ENCODE measurements at regions not wholly inside any gene's neighbourhood (a gene's known extent, or its start where the extent isn't known, plus 50 kb on each side); places are given as distances from the start of the nearest gene placed in this dataset.

- peak; percentile 12 for DNase-seq (ENCODE audit: low spot score)
Observed at GRCh38 chr6:18962361-18962905, 575.3 kb downstream of the RNF144B start.

GRCh38 chr6:18963439-18963838 is 576.3 kb downstream of the RNF144B start:
- DNase-seq (ENCODE audit: low spot score) = no peak

- peak; percentile 40 for DNase-seq (ENCODE audit: low spot score)
Observed at GRCh38 chr6:18973251-18973650, 586.1 kb downstream of the RNF144B start.

GRCh38 chr6:18976091-18976490 is 588.9 kb downstream of the RNF144B start:
- DNase-seq (ENCODE audit: low spot score) = no peak

GRCh38 chr6:18976966-18977365 is 589.8 kb downstream of the RNF144B start:
- DNase-seq (ENCODE audit: low spot score) = no peak

GRCh38 chr6:18978337-18979128 is 591.4 kb downstream of the RNF144B start:
- DNase-seq (ENCODE audit: low spot score) = peak; percentile 10

- no peak for DNase-seq (ENCODE audit: low spot score)
Observed at GRCh38 chr6:18985061-18985460, 597.9 kb downstream of the RNF144B start.

- DNase-seq (ENCODE audit: low spot score) = no peak
Observed at GRCh38 chr6:18985996-18986395, 598.8 kb downstream of the RNF144B start.

- DNase-seq (ENCODE audit: low spot score) = no peak
Observed at GRCh38 chr6:18988636-18989035, 601.5 kb downstream of the RNF144B start.

- DNase-seq (ENCODE audit: low spot score) = peak; percentile 74
Observed at GRCh38 chr6:18990059-18990978, 603.2 kb downstream of the RNF144B start.

- no peak for DNase-seq (ENCODE audit: low spot score)
Observed at GRCh38 chr6:18997375-18997826, 610.3 kb downstream of the RNF144B start.

- DNase-seq (ENCODE audit: low spot score) = no peak
Observed at GRCh38 chr6:19002976-19003560, 615.9 kb downstream of the RNF144B start.

- DNase-seq (ENCODE audit: low spot score) = no peak
Observed at GRCh38 chr6:19004176-19004575, 617.0 kb downstream of the RNF144B start.

GRCh38 chr6:19009769-19010168 is 622.6 kb downstream of the RNF144B start:
- DNase-seq (ENCODE audit: low spot score) = no peak

GRCh38 chr6:19013026-19013705 is 626.0 kb downstream of the RNF144B start:
- no peak for DNase-seq (ENCODE audit: low spot score)

- no peak for DNase-seq (ENCODE audit: low spot score)
Observed at GRCh38 chr6:19024737-19025136, 637.6 kb downstream of the RNF144B start.

- no peak for DNase-seq (ENCODE audit: low spot score)
Observed at GRCh38 chr6:19028201-19028600, 641.1 kb downstream of the RNF144B start.

GRCh38 chr6:19032591-19033295 is 645.6 kb downstream of the RNF144B start:
- peak; percentile 45 for DNase-seq (ENCODE audit: low spot score)

GRCh38 chr6:19033683-19034082 is 646.5 kb downstream of the RNF144B start:
- no peak for DNase-seq (ENCODE audit: low spot score)

- no peak for DNase-seq (ENCODE audit: low spot score)
Observed at GRCh38 chr6:19034986-19035385, 647.8 kb downstream of the RNF144B start.
